ENCODE measurements at regions not wholly inside any gene's neighbourhood (a gene's known extent, or its start where the extent isn't known, plus 50 kb on each side); places are given as distances from the start of the nearest gene placed in this dataset.

- TF ChIP-seq PATZ1 (CRISPR knock-in tag; IDR thresholded peaks at IDR 0.05; ENCODE audit: borderline replicate concordance) = no peak
- peak; percentile 43; the same call in 1 of the 2 replicates for TF ChIP-seq ISL1 (CRISPR knock-in tag; IDR thresholded peaks at IDR 0.05)
- TF ChIP-seq ZFP3 (CRISPR knock-in tag; IDR thresholded peaks at IDR 0.05) = no peak
- no peak for TF ChIP-seq PPARA (CRISPR knock-in tag; IDR thresholded peaks at IDR 0.05; ENCODE audit: borderline replicate concordance)
- no peak for TF ChIP-seq ESRRG (CRISPR knock-in tag; IDR thresholded peaks at IDR 0.05)
- TF ChIP-seq TCF4 (CRISPR knock-in tag; IDR thresholded peaks at IDR 0.05; ENCODE audit: borderline replicate concordance) = no peak
- no peak for TF ChIP-seq ARNTL (CRISPR knock-in tag; IDR thresholded peaks at IDR 0.05; ENCODE audit: borderline replicate concordance, low read depth)
- TF ChIP-seq ZFP30 (CRISPR knock-in tag; IDR thresholded peaks at IDR 0.05) = no peak
- no peak for TF ChIP-seq RARB (CRISPR knock-in tag; IDR thresholded peaks at IDR 0.05)
- TF ChIP-seq ZC3H10 (CRISPR knock-in tag; IDR thresholded peaks at IDR 0.05) = no peak
- TF ChIP-seq GLIS3 (CRISPR knock-in tag; IDR thresholded peaks at IDR 0.05) = no peak
- no peak for TF ChIP-seq POU6F1 (CRISPR knock-in tag; IDR thresholded peaks at IDR 0.05; ENCODE audit: borderline replicate concordance, low read depth)
- TF ChIP-seq ZNF8 (CRISPR knock-in tag; IDR thresholded peaks at IDR 0.05) = no peak
- no peak for TF ChIP-seq ZNF70 (CRISPR knock-in tag; IDR thresholded peaks at IDR 0.05)
Measured at GRCh38 chr12:75954041-75954440, 77.5 kb downstream of the PHLDA1 start.

All from SK-N-SH treated with all-trans-retinoic acid at 6 μM for 48 hours (cell line).